Progenitor cell of endocrine pancreas (in vitro differentiated cells): ENCODE measurements at regions not wholly inside any gene's neighbourhood (a gene's known extent, or its start where the extent isn't known, plus 50 kb on each side); places are given as distances from the start of the nearest gene placed in this dataset.

Experiments used
- DNase-seq: peaks from one replicate; pipeline ENCODE4 v3.0.0; 2021; ENCODE audit warnings: low spot score; ENCODE audit not compliant: unreplicated experiment
- H3K27ac Mint-ChIP-seq: 2 replicates; pipeline ENCODE4 v1.8.0; 2021; ENCODE audit warnings: mild to moderate bottlenecking, moderate library complexity, mixed read lengths
- H3K27me3 Mint-ChIP-seq: 2 replicates; pipeline ENCODE4 v1.8.0; 2021; ENCODE audit warnings: mixed read lengths
- H3K36me3 Mint-ChIP-seq: 2 replicates; pipeline ENCODE4 v1.8.0; 2022; ENCODE audit warnings: mixed read lengths; ENCODE audit not compliant: insufficient read depth
- H3K4me1 Mint-ChIP-seq: 2 replicates; pipeline ENCODE4 v1.8.0; 2021; ENCODE audit warnings: low read depth, mixed read lengths
- H3K4me3 Mint-ChIP-seq: 2 replicates; pipeline ENCODE4 v1.8.0; 2021; ENCODE audit warnings: low read depth, mild to moderate bottlenecking, moderate library complexity, mixed read lengths
- H3K9me3 Mint-ChIP-seq: 2 replicates; pipeline ENCODE4 v1.8.0; 2021; ENCODE audit warnings: low read depth, mixed read lengths
- CTCF ChIP-seq: fragments of 200-600 bp; sonication (generic); IDR thresholded peaks from one replicate; pipeline ENCODE4 v1.5.0; 2021; ENCODE audit warnings: antibody characterized with exemption, mild to moderate bottlenecking; ENCODE audit not compliant: unreplicated experiment

GRCh38 chr9:75410405-75410804, 322.1 kb downstream of the OSTF1 start:
- Mint-ChIP-seq H3K9me3 (no peaks in the 10 kb centered on the region), H3K27me3 (peaks cover 8% of the 10 kb centered on the region), H3K36me3 (no peaks in the 10 kb centered on the region), H3K27ac (no peak overlapping the region), H3K4me1 (peaks cover 13% of the 10 kb centered on the region), H3K4me3 (no peak overlapping the region)
- no peak for TF ChIP-seq CTCF
- DNase-seq = no peak

GRCh38 chr9:75414371-75415160, 326.3 kb downstream of the OSTF1 start:
- DNase-seq = no peak
- no peak for TF ChIP-seq CTCF
- H3K4me3 Mint-ChIP-seq = no peak overlapping the region
- peaks cover 9% of the 10 kb centered on the region for H3K4me1 Mint-ChIP-seq
- no peaks in the 10 kb centered on the region for H3K9me3 Mint-ChIP-seq
- H3K27ac Mint-ChIP-seq = no peak overlapping the region
- peaks cover 8% of the 10 kb centered on the region for H3K27me3 Mint-ChIP-seq
- no peaks in the 10 kb centered on the region for H3K36me3 Mint-ChIP-seq

- peaks cover 14% of the 10 kb centered on the region for H3K4me1 Mint-ChIP-seq
- H3K36me3 Mint-ChIP-seq = no peaks in the 10 kb centered on the region
- H3K9me3 Mint-ChIP-seq = no peaks in the 10 kb centered on the region
- H3K27me3 Mint-ChIP-seq = peaks cover 3% of the 10 kb centered on the region
- H3K27ac Mint-ChIP-seq = no peak overlapping the region
- no peak for DNase-seq
- H3K4me3 Mint-ChIP-seq = no peak overlapping the region
- TF ChIP-seq CTCF = no peak
Measured at GRCh38 chr9:75417471-75417870, 329.2 kb downstream of the OSTF1 start.

- no peaks in the 10 kb centered on the region for H3K9me3 Mint-ChIP-seq
- no peaks in the 10 kb centered on the region for H3K36me3 Mint-ChIP-seq
- no peak for TF ChIP-seq CTCF
- H3K4me3 Mint-ChIP-seq = no peak overlapping the region
- no peak overlapping the region for H3K27ac Mint-ChIP-seq
- peaks cover 14% of the 10 kb centered on the region for H3K4me1 Mint-ChIP-seq
- DNase-seq = no peak
- peaks cover 3% of the 10 kb centered on the region for H3K27me3 Mint-ChIP-seq
Measured at GRCh38 chr9:75418518-75418917, 330.2 kb downstream of the OSTF1 start.

- Mint-ChIP-seq H3K27me3 (peaks cover 15% of the 10 kb centered on the region), H3K4me1 (peaks cover 11% of the 10 kb centered on the region), H3K4me3 (no peak overlapping the region), H3K27ac (no peak overlapping the region), H3K36me3 (no peaks in the 10 kb centered on the region), H3K9me3 (peaks cover 3% of the 10 kb centered on the region)
- TF ChIP-seq CTCF = no peak
- DNase-seq = no peak
Measured at GRCh38 chr9:75422944-75423522, 334.7 kb downstream of the OSTF1 start.
